ENCODE measurements at regions not wholly inside any gene's neighbourhood (a gene's known extent, or its start where the extent isn't known, plus 50 kb on each side); places are given as distances from the start of the nearest gene placed in this dataset.

DNA sequence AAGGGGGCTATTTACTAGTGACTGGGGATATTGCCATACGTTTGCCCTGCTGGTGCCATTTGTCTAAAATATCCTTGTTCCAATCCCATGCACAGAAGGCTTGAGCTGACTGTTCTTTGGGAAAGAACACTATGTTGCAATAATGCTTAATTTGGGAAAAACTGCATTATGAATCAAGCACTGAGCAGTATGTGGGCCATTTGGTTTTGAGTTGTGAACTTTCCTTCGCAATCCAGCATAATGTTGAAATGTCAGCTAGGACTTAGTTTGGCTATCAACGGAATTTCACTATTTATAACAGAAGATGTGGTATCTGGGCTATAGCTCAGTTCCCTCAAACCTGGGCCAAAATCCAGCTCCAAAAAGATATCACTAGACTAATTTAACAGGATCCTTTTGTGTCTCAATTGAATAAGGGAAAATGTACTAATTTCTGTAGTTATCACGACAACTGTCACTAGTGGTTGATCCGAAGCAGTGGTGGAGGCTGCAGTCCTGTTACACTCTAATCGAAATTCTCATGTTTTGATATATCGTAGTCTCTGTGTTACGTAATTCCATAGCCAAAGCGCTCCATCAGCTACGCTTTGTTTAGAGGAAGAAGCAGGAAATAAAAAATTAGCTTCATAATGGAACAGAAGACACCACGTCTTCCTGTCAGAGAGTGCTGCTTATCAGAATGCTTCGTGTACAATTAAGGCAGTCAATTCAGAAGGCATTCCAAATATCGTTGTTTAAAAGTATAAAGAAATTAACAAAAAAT, 686.8 kb upstream of the SALL3 start:
- TF ChIP-seq EZH2 (IDR thresholded peaks at IDR 0.05; ENCODE audit: borderline replicate concordance, low read depth, low read length, poor library complexity, severe bottlenecking) (no peak), CTCF (conservative IDR thresholded peaks at IDR 0.05; ENCODE audit: low read depth, low read length) (no peak)
- H3K4me1 ChIP-seq (ENCODE audit: insufficient read depth, low read length, poor library complexity, severe bottlenecking): no peaks in the 10 kb centered on the region
- BruUV-seq (replicated peaks): no TSS peak
- peaks cover 24% of the 10 kb centered on the region for H3K9me3 ChIP-seq (ENCODE audit: low read depth, low read length, poor library complexity, severe bottlenecking)
- no peak overlapping the region for H3K4me3 ChIP-seq (ENCODE audit: low read depth, low read length, poor library complexity, severe bottlenecking)
- intact Hi-C loops (cut with micrococcal nuclease; ENCODE audit: unreplicated experiment): no loop called here
- H3K36me3 ChIP-seq (ENCODE audit: insufficient read depth, low read length, poor library complexity, severe bottlenecking): no peaks in the 10 kb centered on the region
- no peak overlapping the region for H3K27ac ChIP-seq (ENCODE audit: low read depth, low read length, poor library complexity, severe bottlenecking)
- no peak for DNase-seq (ENCODE audit: low spot score)
- ChIA-PET CTCF (no interaction called here), POLR2A (ENCODE audit: low non-redundant PET) (no interaction called here)
- H3K27me3 ChIP-seq (replicated peaks; ENCODE audit: insufficient read depth, low read depth, low read length, poor library complexity): no peaks in the 10 kb centered on the region

DNA sequence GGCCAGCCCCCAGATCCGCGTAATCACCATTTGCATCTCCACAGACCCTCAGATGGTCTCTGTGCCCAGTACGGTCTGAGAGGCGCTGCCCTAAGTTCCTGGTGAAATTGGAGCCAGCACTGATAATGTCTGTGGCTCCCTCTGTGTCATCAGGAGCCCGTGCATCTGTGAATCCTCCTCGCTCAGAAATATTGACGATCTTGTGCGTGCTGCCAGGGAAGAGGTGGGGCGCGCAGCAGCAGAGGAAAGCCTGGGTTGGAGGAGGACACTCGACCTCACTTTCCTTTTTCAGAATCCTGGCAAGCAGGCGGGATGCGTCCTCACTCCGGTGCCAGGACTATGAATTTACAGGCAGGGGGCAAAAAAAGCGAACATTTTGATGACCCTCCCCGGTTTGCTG, 686.1 kb upstream of the SALL3 start:
- DNase-seq (ENCODE audit: low spot score): no peak
- ChIA-PET CTCF (no interaction called here), POLR2A (ENCODE audit: low non-redundant PET) (no interaction called here)
- Histone ChIP-seq H3K27ac (ENCODE audit: low read depth, low read length, poor library complexity, severe bottlenecking) (no peak overlapping the region), H3K36me3 (ENCODE audit: insufficient read depth, low read length, poor library complexity, severe bottlenecking) (no peaks in the 10 kb centered on the region), H3K4me1 (ENCODE audit: insufficient read depth, low read length, poor library complexity, severe bottlenecking) (no peaks in the 10 kb centered on the region), H3K27me3 (replicated peaks; ENCODE audit: insufficient read depth, low read depth, low read length, poor library complexity) (no peaks in the 10 kb centered on the region), H3K9me3 (ENCODE audit: low read depth, low read length, poor library complexity, severe bottlenecking) (peaks cover 20% of the 10 kb centered on the region), H3K4me3 (ENCODE audit: low read depth, low read length, poor library complexity, severe bottlenecking) (no peak overlapping the region)
- intact Hi-C loops (cut with micrococcal nuclease; ENCODE audit: unreplicated experiment): no loop called here
- BruUV-seq (replicated peaks): no TSS peak
- TF ChIP-seq CTCF (conservative IDR thresholded peaks at IDR 0.05; ENCODE audit: low read depth, low read length) (no peak), EZH2 (IDR thresholded peaks at IDR 0.05; ENCODE audit: borderline replicate concordance, low read depth, low read length, poor library complexity, severe bottlenecking) (no peak)

DNA sequence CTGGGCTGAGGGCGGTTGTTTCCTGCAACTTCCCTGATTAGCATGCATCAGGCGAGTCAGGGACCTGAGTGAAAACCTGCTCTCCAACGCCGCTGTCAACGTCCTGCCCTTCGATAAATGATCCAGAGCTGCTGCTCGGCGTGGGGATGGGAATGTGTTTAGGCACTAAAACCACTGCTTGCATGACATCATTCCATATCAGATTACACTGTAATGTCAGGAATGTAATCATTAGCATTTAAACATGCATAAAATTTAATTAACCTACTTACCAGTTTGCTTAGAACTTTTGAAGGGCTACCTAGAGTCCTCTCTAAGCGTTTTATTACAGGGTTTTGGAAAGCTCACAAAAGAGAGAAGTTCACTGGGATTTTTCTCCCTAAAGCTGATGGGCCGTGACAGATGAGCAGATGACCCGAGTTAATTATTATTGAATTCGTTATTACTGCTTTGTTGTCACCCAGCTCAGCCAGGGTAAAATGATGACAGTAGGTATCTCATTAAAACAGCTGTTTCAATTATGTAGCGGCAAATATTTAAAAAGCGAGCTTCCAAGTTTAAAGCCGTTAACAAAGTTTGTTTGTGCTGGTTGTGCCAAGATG, 685.6 kb upstream of the SALL3 start:
- BruUV-seq (replicated peaks): no TSS peak
- CTCF ChIA-PET: no interaction called here

More for the DNA sequence above, 685.6 kb upstream of the SALL3 start:
- H3K4me3 ChIP-seq (ENCODE audit: low read depth, low read length, poor library complexity, severe bottlenecking): no peak overlapping the region
- intact Hi-C loops (cut with micrococcal nuclease; ENCODE audit: unreplicated experiment): no loop called here
- H3K36me3 ChIP-seq (ENCODE audit: insufficient read depth, low read length, poor library complexity, severe bottlenecking): no peaks in the 10 kb centered on the region
- no peak overlapping the region for H3K27ac ChIP-seq (ENCODE audit: low read depth, low read length, poor library complexity, severe bottlenecking)
- H3K27me3 ChIP-seq (replicated peaks; ENCODE audit: insufficient read depth, low read depth, low read length, poor library complexity): no peaks in the 10 kb centered on the region
- no peak for DNase-seq (ENCODE audit: low spot score)
- peaks cover 22% of the 10 kb centered on the region for H3K9me3 ChIP-seq (ENCODE audit: low read depth, low read length, poor library complexity, severe bottlenecking)
- TF ChIP-seq CTCF (conservative IDR thresholded peaks at IDR 0.05; ENCODE audit: low read depth, low read length) (no peak), EZH2 (IDR thresholded peaks at IDR 0.05; ENCODE audit: borderline replicate concordance, low read depth, low read length, poor library complexity, severe bottlenecking) (no peak)
- POLR2A ChIA-PET (ENCODE audit: low non-redundant PET): no interaction called here
- H3K4me1 ChIP-seq (ENCODE audit: insufficient read depth, low read length, poor library complexity, severe bottlenecking): no peaks in the 10 kb centered on the region
